ENCODE measurements at regions not wholly inside any gene's neighbourhood (a gene's known extent, or its start where the extent isn't known, plus 50 kb on each side); places are given as distances from the start of the nearest gene placed in this dataset.
A peak's percentile ranks its signal among the peaks of the same experiment; 100 is the strongest.
"Not testable (repeated sequence)": the region's sequence is repeated elsewhere in the genome, so short reads cannot be mapped to it uniquely, and the experiment has no call there.

DNA sequence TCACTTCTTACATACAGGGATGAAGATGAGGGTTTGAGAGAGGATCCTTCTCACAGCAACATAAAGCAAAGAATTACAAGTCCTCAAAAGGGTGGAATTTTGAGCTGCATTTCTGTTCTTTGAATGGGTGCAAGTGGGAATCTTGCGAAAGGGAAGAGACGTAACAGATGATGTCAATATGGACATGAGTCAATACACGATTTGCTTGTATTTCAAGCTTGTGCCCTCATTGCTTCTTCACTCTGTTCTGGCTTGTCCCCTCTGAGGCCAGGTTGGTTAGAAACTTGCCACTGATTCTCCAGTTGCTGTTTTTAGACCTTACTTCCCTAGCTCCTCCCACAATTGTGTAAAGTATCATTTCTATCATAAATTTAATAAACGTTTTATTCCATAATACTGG lies 104.8 kb upstream of the CLINT1 start:
- Histone ChIP-seq H3K4me2 (no peak overlapping the region), H3K9ac (no peak overlapping the region), H3K27me3 (no peaks in the 10 kb centered on the region), H3K36me3 (no peaks in the 10 kb centered on the region), H3K9me3 (replicated peaks in 1 of 11) (peaks cover 0 to 5% (median 0%) of the 10 kb centered on the region in 11 experiments; a peak in 1 of 22 replicates), H3K4me3 (no peak overlapping the region), H3K27ac (no peak overlapping the region), H4K20me1 (no peaks in the 10 kb centered on the region), H3K4me1 (peaks cover 0 to 11% (median 0%) of the 10 kb centered on the region in 10 experiments; a peak in 3 of 20 replicates)
- no peak for TF ChIP-seq Cebpa-rat (IDR thresholded peaks at IDR 0.05)

GRCh38 chr5:157963244-157963643 lies 104.3 kb upstream of the CLINT1 start:
- no peaks in the 10 kb centered on the region for H4K20me1 ChIP-seq
- no peaks in the 10 kb centered on the region for H3K27me3 ChIP-seq
- H3K4me3 ChIP-seq: no peak overlapping the region
- no peaks in the 10 kb centered on the region for H3K36me3 ChIP-seq
- no peak overlapping the region for H3K4me2 ChIP-seq
- peaks cover 0 to 11% (median 0%) of the 10 kb centered on the region in 10 experiments; a peak in 3 of 20 replicates for H3K4me1 ChIP-seq
- TF ChIP-seq Cebpa-rat (IDR thresholded peaks at IDR 0.05): no peak
- H3K9ac ChIP-seq: no peak overlapping the region
- no peak overlapping the region for H3K27ac ChIP-seq
- peaks cover 0 to 5% (median 0%) of the 10 kb centered on the region in 11 experiments; a peak in 1 of 22 replicates for H3K9me3 ChIP-seq (replicated peaks in 1 of 11)

DNA sequence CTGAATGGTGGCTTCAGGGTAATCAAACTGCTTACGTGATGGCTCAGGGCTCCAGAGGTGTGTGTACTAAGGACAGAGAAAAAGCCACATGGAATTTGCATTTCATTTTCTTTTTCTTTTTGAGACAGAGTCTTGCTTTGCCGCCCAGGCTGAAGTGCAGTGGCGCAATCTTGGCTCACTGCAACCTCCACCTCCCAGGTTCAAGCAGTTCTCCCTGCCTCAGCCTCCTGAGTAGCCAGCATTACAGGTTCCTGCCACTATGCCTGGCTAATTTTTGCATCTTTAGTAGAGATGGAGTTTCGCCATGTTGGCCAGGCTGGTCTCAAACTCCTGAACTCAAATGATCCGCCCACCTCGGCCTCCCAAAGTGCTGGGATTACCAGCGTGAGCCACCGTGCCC lies 103.7 kb upstream of the CLINT1 start:
- not testable (repeated sequence) for H3K4me2 ChIP-seq; H3K27me3 ChIP-seq; H3K36me3 ChIP-seq; H3K27ac ChIP-seq; H3K9ac ChIP-seq; H4K20me1 ChIP-seq; H3K4me3 ChIP-seq; H3K9me3 ChIP-seq (replicated peaks in 1 of 11)
- peaks cover 0 to 11% (median 0%) of the 10 kb centered on the region in 10 experiments; a peak in 3 of 20 replicates for H3K4me1 ChIP-seq

GRCh38 chr5:157961896-157962590 lies 103.1 kb upstream of the CLINT1 start:
- H4K20me1 ChIP-seq: no peaks in the 10 kb centered on the region
- no peak overlapping the region for H3K4me3 ChIP-seq
- H3K4me1 ChIP-seq: peaks cover 0 to 11% (median 0%) of the 10 kb centered on the region in 10 experiments; a peak in 3 of 20 replicates
- TF ChIP-seq Cebpa-rat (IDR thresholded peaks at IDR 0.05): no peak
- H3K27ac ChIP-seq: no peak overlapping the region
- H3K4me2 ChIP-seq: no peak overlapping the region
- no peaks in the 10 kb centered on the region for H3K27me3 ChIP-seq
- no peaks in the 10 kb centered on the region for H3K36me3 ChIP-seq
- no peak overlapping the region for H3K9ac ChIP-seq
- peaks cover 0 to 5% (median 0%) of the 10 kb centered on the region in 11 experiments; a peak in 1 of 22 replicates for H3K9me3 ChIP-seq (replicated peaks in 1 of 11)

GRCh38 chr5:157961176-157961575 lies 102.2 kb upstream of the CLINT1 start:
- Histone ChIP-seq H3K9ac (no peak overlapping the region), H4K20me1 (no peaks in the 10 kb centered on the region), H3K36me3 (no peaks in the 10 kb centered on the region), H3K27me3 (no peaks in the 10 kb centered on the region), H3K4me3 (no peak overlapping the region), H3K4me2 (no peak overlapping the region), H3K27ac (no peak overlapping the region), H3K9me3 (replicated peaks in 1 of 11) (peaks cover 0 to 5% (median 0%) of the 10 kb centered on the region in 11 experiments; a peak in 1 of 22 replicates), H3K4me1 (peaks cover 0 to 11% (median 0%) of the 10 kb centered on the region in 10 experiments; a peak in 3 of 20 replicates)
- TF ChIP-seq Cebpa-rat (IDR thresholded peaks at IDR 0.05): no peak

GRCh38 chr5:157959370-157959769 lies 100.4 kb upstream of the CLINT1 start:
- Histone ChIP-seq H3K27me3 (no peaks in the 10 kb centered on the region), H3K4me1 (peaks cover 0 to 11% (median 0%) of the 10 kb centered on the region in 10 experiments; a peak in 3 of 20 replicates), H3K4me3 (no peak overlapping the region), H3K9ac (no peak overlapping the region), H3K9me3 (replicated peaks in 1 of 11) (peaks cover 0 to 5% (median 0%) of the 10 kb centered on the region in 11 experiments; a peak in 1 of 22 replicates), H3K27ac (no peak overlapping the region), H3K4me2 (peak overlapping the region in 2 of 11 experiments; percentile 9 to 24; a peak in 1 of 22 replicates), H4K20me1 (no peaks in the 10 kb centered on the region), H3K36me3 (no peaks in the 10 kb centered on the region)
- no peak for TF ChIP-seq Cebpa-rat (IDR thresholded peaks at IDR 0.05)

DNA sequence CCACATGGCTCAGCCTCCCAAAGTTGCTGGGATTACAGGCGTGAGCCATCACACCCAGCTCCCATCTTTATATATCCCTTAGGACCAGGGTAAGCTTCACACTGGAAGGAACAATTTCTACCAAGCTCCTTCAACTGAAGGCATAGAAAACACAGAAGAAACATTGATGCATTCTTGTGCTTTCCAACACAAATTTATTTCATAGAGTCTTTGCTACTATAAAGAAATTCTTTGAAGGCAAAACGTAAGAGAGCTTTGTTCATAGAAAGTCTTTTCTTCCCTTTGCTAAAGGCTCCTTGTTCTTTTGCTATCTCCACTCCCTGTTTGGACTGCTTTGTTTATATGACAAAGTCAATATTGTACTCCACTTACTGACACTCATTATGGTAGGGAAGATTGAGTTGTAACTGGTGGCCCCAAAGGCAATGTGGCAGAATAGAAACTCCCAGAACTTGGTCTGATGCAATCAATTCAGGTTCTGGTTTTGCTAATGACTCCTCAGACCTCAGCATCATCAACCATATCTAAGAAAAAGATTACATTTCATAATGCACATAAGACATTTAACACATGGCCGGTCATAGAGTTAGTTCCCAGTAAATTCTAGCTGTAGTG lies 97.4 kb upstream of the CLINT1 start:
- Histone ChIP-seq H3K27ac (no peak overlapping the region), H4K20me1 (no peaks in the 10 kb centered on the region), H3K27me3 (no peaks in the 10 kb centered on the region), H3K9ac (no peak overlapping the region), H3K9me3 (replicated peaks in 1 of 11) (peaks cover 0 to 5% (median 0%) of the 10 kb centered on the region in 11 experiments; a peak in 1 of 22 replicates), H3K36me3 (no peaks in the 10 kb centered on the region), H3K4me3 (no peak overlapping the region), H3K4me2 (no peak overlapping the region), H3K4me1 (peaks cover 0 to 11% (median 0%) of the 10 kb centered on the region in 10 experiments; a peak in 3 of 20 replicates)
- TF ChIP-seq Cebpa-rat (IDR thresholded peaks at IDR 0.05): no peak

- no peak overlapping the region for H3K4me2 ChIP-seq
- no peaks in the 10 kb centered on the region for H4K20me1 ChIP-seq
- no peak overlapping the region for H3K27ac ChIP-seq
- peaks cover 0 to 11% (median 0%) of the 10 kb centered on the region in 10 experiments; a peak in 3 of 20 replicates for H3K4me1 ChIP-seq
- TF ChIP-seq Cebpa-rat (IDR thresholded peaks at IDR 0.05): no peak
- H3K9me3 ChIP-seq (replicated peaks in 1 of 11): peaks cover 0 to 5% (median 0%) of the 10 kb centered on the region in 11 experiments; a peak in 1 of 22 replicates
- H3K36me3 ChIP-seq: no peaks in the 10 kb centered on the region
- H3K27me3 ChIP-seq: no peaks in the 10 kb centered on the region
- H3K9ac ChIP-seq: no peak overlapping the region
- H3K4me3 ChIP-seq: no peak overlapping the region
These were observed 96.7 kb upstream of the CLINT1 start for GRCh38 chr5:157955541-157956172.

DNA sequence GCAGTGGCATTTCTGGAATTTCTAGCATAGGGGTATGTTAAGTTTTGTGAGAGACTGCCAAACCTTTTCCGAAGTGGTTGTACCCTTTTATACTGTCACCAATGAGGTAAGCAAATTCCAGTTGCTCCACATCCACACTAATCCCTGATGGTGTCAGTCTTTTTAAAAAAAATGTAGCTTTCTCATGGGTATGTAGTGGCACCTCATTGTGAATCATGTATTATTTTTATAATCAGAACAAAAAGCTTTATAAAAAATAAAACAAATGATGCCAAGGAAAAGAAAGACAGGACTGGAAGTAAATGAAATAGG lies 93.4 kb upstream of the CLINT1 start:
- no peaks in the 10 kb centered on the region for H3K27me3 ChIP-seq
- H3K27ac ChIP-seq: no peak overlapping the region
- H3K4me1 ChIP-seq: peaks cover 0 to 6% (median 0%) of the 10 kb centered on the region in 10 experiments; a peak in 3 of 20 replicates
- H3K4me2 ChIP-seq: no peak overlapping the region
- no peaks in the 10 kb centered on the region for H4K20me1 ChIP-seq
- H3K9ac ChIP-seq: no peak overlapping the region
- no peaks in the 10 kb centered on the region for H3K36me3 ChIP-seq
- H3K9me3 ChIP-seq (replicated peaks in 1 of 11): no peaks in the 10 kb centered on the region
- H3K4me3 ChIP-seq: no peak overlapping the region
- TF ChIP-seq Cebpa-rat (IDR thresholded peaks at IDR 0.05): no peak
